GM10266 (cell line): ENCODE measurements at regions not wholly inside any gene's neighbourhood (a gene's known extent, or its start where the extent isn't known, plus 50 kb on each side); places are given as distances from the start of the nearest gene placed in this dataset.

ENCODE experiments used
- DNase-seq: peaks from one replicate; pipeline ENCODE4 v3.0.0; 2012; ENCODE audit errors: extremely low spot score
- TF ChIP-seq, protein P1 (sequence below): IDR thresholded peaks from 2 replicates; pipeline ENCODE4 v1.5.1; 2012; ENCODE audit warnings: mild to moderate bottlenecking, low read depth; ENCODE audit not compliant: control insufficient read depth, insufficient read depth; ENCODE audit errors: missing control alignments

DNA sequence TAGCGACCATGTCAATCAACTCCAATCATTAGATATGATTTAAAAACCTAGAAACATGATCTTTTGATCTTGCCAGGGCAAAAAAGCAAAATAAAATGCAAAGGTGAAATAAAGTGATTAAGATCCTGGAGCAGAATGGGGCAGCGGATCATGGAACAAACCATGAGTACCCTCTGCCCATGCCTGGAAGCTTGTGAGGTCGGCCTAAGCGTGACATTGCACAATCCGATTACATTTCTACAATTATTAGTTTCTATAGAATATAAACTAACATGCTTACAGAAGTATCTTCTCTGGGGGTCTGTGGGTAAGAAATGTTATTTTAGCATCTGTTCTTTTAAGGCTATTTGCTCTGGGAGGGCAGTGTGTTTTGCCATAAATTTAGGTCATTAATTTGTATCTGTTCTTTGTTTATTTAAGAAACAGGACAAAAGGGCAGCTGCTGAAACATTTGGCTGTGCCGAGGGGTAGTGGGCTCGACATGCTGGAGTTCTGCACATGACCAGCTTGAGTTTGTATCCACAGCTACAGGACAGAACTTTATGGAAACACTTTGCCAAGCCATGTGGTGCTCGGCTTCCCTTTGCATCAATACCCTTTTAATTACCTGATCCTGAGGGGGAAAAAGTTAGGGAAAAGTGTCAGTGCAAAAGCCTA, 55.9 kb downstream of the ZBTB18 start:
- TF ChIP-seq, protein P1, sequence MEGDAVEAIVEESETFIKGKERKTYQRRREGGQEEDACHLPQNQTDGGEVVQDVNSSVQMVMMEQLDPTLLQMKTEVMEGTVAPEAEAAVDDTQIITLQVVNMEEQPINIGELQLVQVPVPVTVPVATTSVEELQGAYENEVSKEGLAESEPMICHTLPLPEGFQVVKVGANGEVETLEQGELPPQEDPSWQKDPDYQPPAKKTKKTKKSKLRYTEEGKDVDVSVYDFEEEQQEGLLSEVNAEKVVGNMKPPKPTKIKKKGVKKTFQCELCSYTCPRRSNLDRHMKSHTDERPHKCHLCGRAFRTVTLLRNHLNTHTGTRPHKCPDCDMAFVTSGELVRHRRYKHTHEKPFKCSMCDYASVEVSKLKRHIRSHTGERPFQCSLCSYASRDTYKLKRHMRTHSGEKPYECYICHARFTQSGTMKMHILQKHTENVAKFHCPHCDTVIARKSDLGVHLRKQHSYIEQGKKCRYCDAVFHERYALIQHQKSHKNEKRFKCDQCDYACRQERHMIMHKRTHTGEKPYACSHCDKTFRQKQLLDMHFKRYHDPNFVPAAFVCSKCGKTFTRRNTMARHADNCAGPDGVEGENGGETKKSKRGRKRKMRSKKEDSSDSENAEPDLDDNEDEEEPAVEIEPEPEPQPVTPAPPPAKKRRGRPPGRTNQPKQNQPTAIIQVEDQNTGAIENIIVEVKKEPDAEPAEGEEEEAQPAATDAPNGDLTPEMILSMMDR: no peak
- no peak for DNase-seq

DNA sequence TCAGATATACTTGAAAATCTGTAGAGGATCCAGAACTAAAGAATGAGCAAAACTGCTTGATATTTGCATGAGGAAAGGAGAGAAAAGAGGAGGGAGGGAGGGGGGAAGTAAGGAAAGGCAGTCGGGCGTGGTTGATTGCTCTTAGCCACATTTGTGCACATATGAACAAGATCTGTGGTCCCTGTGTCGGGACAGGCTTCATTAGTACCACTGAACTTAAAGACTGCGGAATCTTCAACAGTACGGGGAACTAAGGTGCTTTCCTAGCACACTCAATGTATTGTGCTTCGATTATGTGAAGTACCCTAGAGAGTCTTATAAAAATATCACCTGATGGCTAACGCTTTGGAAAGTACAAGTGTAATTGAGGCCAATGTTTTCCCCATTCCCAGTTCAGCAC, 59.9 kb downstream of the ZBTB18 start:
- TF ChIP-seq, protein P1: no peak
- no peak for DNase-seq

DNA sequence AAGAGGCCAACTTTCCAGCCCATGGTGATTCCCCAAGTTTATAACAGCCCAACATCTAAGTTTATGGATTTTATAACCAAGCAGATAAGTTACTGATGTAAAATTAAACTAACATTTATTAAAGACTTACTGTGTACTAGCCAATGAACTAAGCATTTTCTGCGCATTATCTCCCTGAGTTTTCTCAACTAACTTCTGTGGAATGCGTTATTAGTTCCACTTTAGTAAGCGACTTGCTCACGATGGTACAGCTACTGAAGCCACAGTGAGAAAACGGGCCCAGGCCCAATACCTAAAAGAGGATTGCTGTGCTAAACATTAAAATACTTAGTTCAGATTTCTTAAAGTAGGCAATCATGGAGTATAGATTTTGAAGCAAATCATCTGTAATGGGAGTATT, 61.0 kb downstream of the ZBTB18 start:
- TF ChIP-seq, protein P1: no peak
- no peak for DNase-seq

DNA sequence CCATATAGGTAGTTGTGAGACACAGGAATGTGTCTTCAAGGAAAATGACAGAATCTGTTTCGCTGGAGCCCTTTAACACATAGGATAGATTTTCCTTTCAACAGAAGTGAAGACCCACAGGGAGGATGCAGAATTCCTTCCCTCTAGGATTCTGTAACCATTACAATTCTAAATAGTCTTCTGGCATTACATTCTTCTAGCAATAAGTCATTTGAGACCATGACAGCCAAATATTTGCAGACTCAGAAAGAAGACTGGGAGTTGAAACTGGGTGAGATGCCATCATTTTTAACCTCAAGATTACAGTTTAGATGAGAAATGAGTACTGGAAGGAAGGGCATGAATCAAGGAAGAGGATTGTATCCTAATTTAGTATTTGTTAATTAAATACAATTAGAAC, 61.6 kb downstream of the ZBTB18 start:
- DNase-seq: no peak
- TF ChIP-seq, protein P1: no peak

DNA sequence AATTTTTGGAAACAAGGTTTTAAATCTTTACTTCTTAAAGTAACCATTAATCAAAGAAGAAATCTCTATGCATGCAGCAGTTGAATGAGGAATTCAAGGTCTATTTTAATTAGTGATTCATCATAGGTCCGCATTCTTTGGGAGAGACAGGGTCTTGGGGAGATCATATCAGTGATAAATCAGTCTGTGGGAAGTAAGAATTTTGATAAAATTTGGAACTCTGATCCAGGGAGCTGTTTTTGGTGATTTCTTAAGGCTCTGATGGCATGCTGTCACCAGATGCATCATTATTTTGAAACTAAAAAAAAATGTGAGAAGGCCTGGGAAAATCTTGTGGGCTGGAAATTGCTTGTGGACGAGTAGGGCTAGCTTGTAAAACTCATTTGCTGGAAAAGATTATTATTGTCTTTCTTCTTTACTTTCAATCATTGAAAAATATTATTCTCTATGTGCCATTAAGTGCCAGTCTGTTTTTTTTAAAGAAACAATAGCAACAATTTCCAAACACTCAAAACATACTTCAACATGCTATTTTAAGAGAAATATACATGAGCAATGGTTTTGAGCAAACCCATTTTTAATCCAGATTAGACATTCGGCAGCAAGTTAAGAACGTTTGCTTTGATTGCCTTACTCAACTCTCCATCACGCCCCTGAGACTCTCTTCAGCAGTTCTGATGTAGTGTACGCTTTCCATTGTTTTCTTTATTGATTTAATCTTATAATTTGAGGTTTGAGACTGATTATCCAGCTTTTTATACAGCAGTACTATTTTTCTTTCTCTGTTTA, 62.6 kb downstream of the ZBTB18 start:
- TF ChIP-seq, protein P1: no peak
- no peak for DNase-seq

DNA sequence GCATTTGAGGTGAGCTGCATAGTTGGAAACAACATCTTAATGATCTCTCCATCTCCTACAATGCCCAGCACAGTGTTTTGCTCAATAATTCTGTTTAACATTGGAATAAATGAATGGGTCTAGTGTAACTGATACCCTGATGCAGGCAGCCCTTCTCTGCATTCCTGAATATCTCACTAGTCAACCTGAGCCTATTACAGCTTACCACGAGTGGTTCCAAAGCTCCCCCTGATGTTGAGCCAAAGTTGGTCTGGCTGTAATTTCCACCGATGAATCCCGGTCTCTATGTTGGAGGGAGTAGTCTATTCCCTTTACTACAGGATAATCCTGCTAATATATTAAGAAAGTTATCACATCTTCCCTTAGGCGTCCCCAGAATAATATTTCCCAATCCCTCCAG, 63.8 kb downstream of the ZBTB18 start:
- TF ChIP-seq, protein P1: no peak
- no peak for DNase-seq

DNA sequence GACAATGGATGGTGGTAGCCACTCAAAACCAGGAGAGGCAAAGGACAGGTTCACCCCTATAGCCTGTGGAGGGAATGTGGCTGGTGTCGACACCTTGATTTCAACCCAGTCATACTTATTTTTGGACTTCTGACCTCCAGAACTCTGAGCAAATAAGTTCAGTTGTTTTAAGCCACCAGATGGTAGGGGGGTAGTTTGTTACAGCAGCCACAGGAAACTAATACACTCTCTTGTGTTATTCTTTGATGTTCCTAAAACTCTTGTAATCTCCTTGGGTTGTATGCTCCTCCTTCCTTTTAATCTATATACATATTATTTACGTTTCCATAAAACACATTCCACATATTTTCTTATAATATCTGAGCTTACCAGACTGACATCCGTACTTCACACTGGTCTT, 65.9 kb downstream of the ZBTB18 start:
- DNase-seq: no peak

More for the DNA sequence above, 65.9 kb downstream of the ZBTB18 start:
- TF ChIP-seq, protein P1: no peak
